Lower lobe of right lung (tissue), 2 donors: ENCODE measurements at regions not wholly inside any gene's neighbourhood (a gene's known extent, or its start where the extent isn't known, plus 50 kb on each side); places are given as distances from the start of the nearest gene placed in this dataset.

Experiments used
- ATAC-seq, 2 donors: fragments of 200-7000 bp; cut with Tn5 transposase; one replicate each; pipeline ENCODE4 v1.9.1; 2020 to 2022; ENCODE audit warnings: mild to moderate bottlenecking in 2 of 2, moderate library complexity in 2 of 2
- DNase-seq: peaks from one replicate; pipeline ENCODE4 v3.0.0-alpha.2; 2020
- H3K27ac ChIP-seq: fragments of 200-600 bp; one replicate; pipeline ENCODE4 v1.8.0; 2022
- H3K27me3 ChIP-seq: fragments of 200-600 bp; one replicate; pipeline ENCODE4 v1.8.0; 2022; ENCODE audit warnings: low read depth
- H3K36me3 ChIP-seq: fragments of 200-600 bp; one replicate; pipeline ENCODE4 v1.8.0; 2022; ENCODE audit warnings: mild to moderate bottlenecking
- H3K4me1 ChIP-seq: fragments of 200-600 bp; one replicate; pipeline ENCODE4 v1.8.0; 2022
- H3K4me3 ChIP-seq: fragments of 200-600 bp; one replicate; pipeline ENCODE4 v1.8.0; 2022; ENCODE audit warnings: mild to moderate bottlenecking
- H3K9me3 ChIP-seq: fragments of 200-600 bp; one replicate; pipeline ENCODE4 v1.8.0; 2022
- CTCF ChIP-seq: fragments of 200-600 bp; IDR thresholded peaks from one replicate; pipeline ENCODE4 v1.8.0; 2022; ENCODE audit warnings: antibody characterized with exemption, mild to moderate bottlenecking
- intact Hi-C: fragments of 100-400 bp; cut with DNase I; formaldehyde crosslinking; loops from one replicate; pipeline ENCODE4 v1.11.0; 2022
- donor health status: DM: no; HTN: yes; CAD: no; lungs with severe emphysema.

- no peak for ATAC-seq
- no peak for TF ChIP-seq CTCF
- Histone ChIP-seq H3K27ac (no peak overlapping the region), H3K27me3 (no peaks in the 10 kb centered on the region), H3K4me1 (no peaks in the 10 kb centered on the region), H3K36me3 (peaks cover 8% of the 10 kb centered on the region), H3K9me3 (no peaks in the 10 kb centered on the region), H3K4me3 (no peak overlapping the region)
- intact Hi-C loops = no loop called here
- DNase-seq = no peak
These were observed 133.0 kb downstream of the FAT4 start for GRCh38 chr4:125447551-125448290.

GRCh38 chr4:125456075-125456474 lies 141.3 kb downstream of the FAT4 start:
- Histone ChIP-seq H3K27ac (no peak overlapping the region), H3K36me3 (no peaks in the 10 kb centered on the region), H3K4me3 (no peak overlapping the region), H3K9me3 (no peaks in the 10 kb centered on the region), H3K27me3 (no peaks in the 10 kb centered on the region), H3K4me1 (no peaks in the 10 kb centered on the region)
- DNase-seq = no peak
- intact Hi-C loops = no loop called here
- no peak for ATAC-seq
- no peak for TF ChIP-seq CTCF

- no peak for ATAC-seq
- intact Hi-C loops = no loop called here
- no peaks in the 10 kb centered on the region for H3K9me3 ChIP-seq
- DNase-seq = no peak
- no peak for TF ChIP-seq CTCF
- H3K4me3 ChIP-seq = no peak overlapping the region
- H3K27ac ChIP-seq = no peak overlapping the region
- H3K4me1 ChIP-seq = no peaks in the 10 kb centered on the region
- no peaks in the 10 kb centered on the region for H3K27me3 ChIP-seq
- no peaks in the 10 kb centered on the region for H3K36me3 ChIP-seq
These were observed 144.8 kb downstream of the FAT4 start for GRCh38 chr4:125459531-125459930.

- intact Hi-C loops = no loop called here
- H3K27me3 ChIP-seq = no peaks in the 10 kb centered on the region
These were observed 147.1 kb downstream of the FAT4 start for GRCh38 chr4:125461676-125462363.

GRCh38 chr4:125464146-125464545 lies 149.4 kb downstream of the FAT4 start:
- Histone ChIP-seq H3K4me3 (no peak overlapping the region), H3K27me3 (no peaks in the 10 kb centered on the region), H3K36me3 (no peaks in the 10 kb centered on the region), H3K4me1 (no peaks in the 10 kb centered on the region), H3K9me3 (no peaks in the 10 kb centered on the region), H3K27ac (no peak overlapping the region)
- TF ChIP-seq CTCF = no peak
- ATAC-seq (no peak), DNase-seq (no peak)
- intact Hi-C loops = no loop called here

More at GRCh38 chr4:125461676-125462363, 147.1 kb downstream of the FAT4 start:
- H3K4me1 ChIP-seq = no peaks in the 10 kb centered on the region
- H3K9me3 ChIP-seq = no peaks in the 10 kb centered on the region
- H3K27ac ChIP-seq = no peak overlapping the region
- DNase-seq (no peak), ATAC-seq (no peak)
- H3K36me3 ChIP-seq = no peaks in the 10 kb centered on the region
- no peak overlapping the region for H3K4me3 ChIP-seq
- TF ChIP-seq CTCF = no peak
